WERI-Rb-1 (cell line): ENCODE measurements at regions not wholly inside any gene's neighbourhood (a gene's known extent, or its start where the extent isn't known, plus 50 kb on each side); places are given as distances from the start of the nearest gene placed in this dataset.
"Not testable (repeated sequence)": the region's sequence is repeated elsewhere in the genome, so short reads cannot be mapped to it uniquely, and the experiment has no call there.

ENCODE experiments used
- DNase-seq: peaks from one replicate; pipeline ENCODE4 v3.0.0-alpha.2; 2020
- H3K27ac ChIP-seq: fragments of 250-450 bp; sonication (Bioruptor Pico); 2 replicates; pipeline ENCODE4 v1.5.1; 2020; ENCODE audit warnings: mild to moderate bottlenecking, moderate library complexity
- H3K27me3 ChIP-seq: fragments of 250-450 bp; sonication (Bioruptor Pico); 2 replicates; pipeline ENCODE4 v1.5.1; 2021; ENCODE audit warnings: mild to moderate bottlenecking, low read depth, moderate library complexity; ENCODE audit not compliant: insufficient read depth, severe bottlenecking
- H3K36me3 ChIP-seq: fragments of 250-450 bp; sonication (Bioruptor Pico); 2 replicates; pipeline ENCODE4 v1.5.1; 2020; ENCODE audit warnings: mild to moderate bottlenecking, moderate library complexity
- H3K4me3 ChIP-seq: 2 replicates; pipeline ENCODE4 v1.5.1; 2011; ENCODE audit warnings: low read depth, mild to moderate bottlenecking, control low read depth, low read length
- H3K9me3 ChIP-seq: fragments of 250-450 bp; sonication (Bioruptor Pico); 2 replicates; pipeline ENCODE4 v1.5.1; 2021; ENCODE audit warnings: mild to moderate bottlenecking, moderate library complexity; ENCODE audit not compliant: severe bottlenecking
- TF ChIP-seq, protein P1 (sequence below): IDR thresholded peaks from 2 replicates; pipeline ENCODE4 v1.5.1; 2011; ENCODE audit warnings: low read depth, mild to moderate bottlenecking, control low read depth, inconsistent platforms, low read length

GRCh38 chr2:49318531-49318930 lies 164.2 kb upstream of the FSHR start:
- H3K27me3 ChIP-seq = no peaks in the 10 kb centered on the region
- H3K9me3 ChIP-seq = peaks cover 3% of the 10 kb centered on the region
- no peaks in the 10 kb centered on the region for H3K36me3 ChIP-seq
- H3K4me3 ChIP-seq = no peak overlapping the region
- no peak for DNase-seq
- H3K27ac ChIP-seq = no peak overlapping the region
- TF ChIP-seq, protein P1, sequence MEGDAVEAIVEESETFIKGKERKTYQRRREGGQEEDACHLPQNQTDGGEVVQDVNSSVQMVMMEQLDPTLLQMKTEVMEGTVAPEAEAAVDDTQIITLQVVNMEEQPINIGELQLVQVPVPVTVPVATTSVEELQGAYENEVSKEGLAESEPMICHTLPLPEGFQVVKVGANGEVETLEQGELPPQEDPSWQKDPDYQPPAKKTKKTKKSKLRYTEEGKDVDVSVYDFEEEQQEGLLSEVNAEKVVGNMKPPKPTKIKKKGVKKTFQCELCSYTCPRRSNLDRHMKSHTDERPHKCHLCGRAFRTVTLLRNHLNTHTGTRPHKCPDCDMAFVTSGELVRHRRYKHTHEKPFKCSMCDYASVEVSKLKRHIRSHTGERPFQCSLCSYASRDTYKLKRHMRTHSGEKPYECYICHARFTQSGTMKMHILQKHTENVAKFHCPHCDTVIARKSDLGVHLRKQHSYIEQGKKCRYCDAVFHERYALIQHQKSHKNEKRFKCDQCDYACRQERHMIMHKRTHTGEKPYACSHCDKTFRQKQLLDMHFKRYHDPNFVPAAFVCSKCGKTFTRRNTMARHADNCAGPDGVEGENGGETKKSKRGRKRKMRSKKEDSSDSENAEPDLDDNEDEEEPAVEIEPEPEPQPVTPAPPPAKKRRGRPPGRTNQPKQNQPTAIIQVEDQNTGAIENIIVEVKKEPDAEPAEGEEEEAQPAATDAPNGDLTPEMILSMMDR = no peak

- Histone ChIP-seq H3K4me3 (no peak overlapping the region), H3K27me3 (no peaks in the 10 kb centered on the region), H3K36me3 (no peaks in the 10 kb centered on the region), H3K27ac (no peak overlapping the region), H3K9me3 (no peaks in the 10 kb centered on the region)
- TF ChIP-seq, protein P1 = no peak
- DNase-seq = no peak
Measured at GRCh38 chr2:49309461-49309860, 155.1 kb upstream of the FSHR start.

DNA sequence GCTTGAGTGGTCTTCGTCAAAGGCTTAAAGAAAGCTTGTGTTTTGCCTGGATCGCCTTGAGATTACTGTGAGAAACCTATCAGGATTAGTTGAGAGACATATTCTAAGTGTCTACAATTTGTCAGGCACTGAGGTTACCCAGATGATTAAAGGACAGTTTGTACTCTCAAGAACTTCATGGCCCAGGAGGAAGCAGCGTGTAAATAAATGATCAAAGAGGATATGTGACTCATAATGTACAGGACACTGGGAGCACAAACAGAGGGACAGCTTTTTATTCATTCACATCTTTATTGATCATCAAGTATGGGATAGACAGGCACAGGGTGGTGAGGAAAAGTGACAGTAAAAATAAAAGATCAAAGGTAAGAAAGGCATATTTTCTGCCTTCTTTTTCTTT lies 152.6 kb upstream of the FSHR start:
- H3K4me3 ChIP-seq = no peak overlapping the region
- TF ChIP-seq, protein P1 = no peak
- DNase-seq = peak; percentile 14
- no peaks in the 10 kb centered on the region for H3K36me3 ChIP-seq
- H3K27me3 ChIP-seq = no peaks in the 10 kb centered on the region
- H3K9me3 ChIP-seq = no peaks in the 10 kb centered on the region
- no peak overlapping the region for H3K27ac ChIP-seq

- not testable (repeated sequence) for DNase-seq, H3K36me3 ChIP-seq, H3K27me3 ChIP-seq, H3K9me3 ChIP-seq, H3K27ac ChIP-seq, H3K4me3 ChIP-seq
Measured at GRCh38 chr2:49298693-49299092, 144.4 kb upstream of the FSHR start.

GRCh38 chr2:49298230-49298629 lies 143.9 kb upstream of the FSHR start:
- no peak for DNase-seq
- TF ChIP-seq, protein P1 = no peak
- no peaks in the 10 kb centered on the region for H3K9me3 ChIP-seq
- no peak overlapping the region for H3K4me3 ChIP-seq
- H3K27ac ChIP-seq = no peak overlapping the region
- H3K36me3 ChIP-seq = no peaks in the 10 kb centered on the region
- H3K27me3 ChIP-seq = no peaks in the 10 kb centered on the region

DNA sequence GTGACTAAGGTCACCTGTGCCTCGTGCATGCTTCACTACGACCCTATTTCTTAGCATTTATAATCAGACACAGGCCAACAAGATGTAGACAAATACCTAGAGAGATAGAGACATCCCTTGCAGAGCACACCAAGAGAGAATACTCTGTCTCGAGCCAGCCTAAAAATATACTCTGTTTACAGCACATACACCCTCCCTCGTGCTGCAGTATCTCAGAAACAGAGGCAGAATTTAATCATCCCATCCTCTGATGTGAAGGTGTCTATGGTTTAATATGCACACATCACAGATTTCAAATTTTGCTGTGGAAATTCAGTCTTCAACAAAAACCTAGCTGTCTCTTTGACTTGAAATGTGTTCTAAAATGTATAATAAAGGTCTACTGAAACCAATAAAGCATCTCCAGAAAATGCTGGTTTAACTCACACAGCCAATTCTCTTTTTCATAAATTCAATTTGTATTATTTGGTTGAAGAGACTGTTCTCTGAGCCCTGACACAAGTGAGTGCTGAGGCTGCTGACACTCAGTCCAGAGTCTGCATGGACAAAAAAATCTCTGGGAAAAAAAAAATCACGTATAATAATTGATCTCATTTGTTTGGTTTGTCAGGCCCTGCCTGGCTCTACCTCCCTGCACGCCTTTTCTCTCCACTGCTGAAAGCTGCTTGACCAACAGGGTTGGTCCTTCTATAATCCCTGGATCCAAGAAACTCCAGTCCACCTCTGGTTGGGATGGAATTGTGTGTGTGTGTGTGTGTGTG lies 142.0 kb upstream of the FSHR start:
- H3K27me3 ChIP-seq = no peaks in the 10 kb centered on the region
- no peak overlapping the region for H3K27ac ChIP-seq
- H3K36me3 ChIP-seq = no peaks in the 10 kb centered on the region
- no peak overlapping the region for H3K4me3 ChIP-seq
- DNase-seq = no peak
- H3K9me3 ChIP-seq = no peaks in the 10 kb centered on the region
- TF ChIP-seq, protein P1 = no peak
